ENCODE measurements at regions not wholly inside any gene's neighbourhood (a gene's known extent, or its start where the extent isn't known, plus 50 kb on each side); places are given as distances from the start of the nearest gene placed in this dataset.
"Not testable (repeated sequence)": the region's sequence is repeated elsewhere in the genome, so short reads cannot be mapped to it uniquely, and the experiment has no call there.

- no peak overlapping the region for H2AFZ ChIP-seq (ENCODE audit: low read depth, low read length)
- H3K4ac ChIP-seq (ENCODE audit: low read depth in 1 of 2, low read length in 2 of 2): no peak overlapping the region
- H3K4me3 ChIP-seq (ENCODE audit: insufficient read depth in 1 of 2, low read depth in 1 of 2, low read length in 2 of 2): no peak overlapping the region
- H3K79me1 ChIP-seq (replicated peaks; ENCODE audit: low read length, poor library complexity, severe bottlenecking): no peaks in the 10 kb centered on the region
- H2BK12ac ChIP-seq (ENCODE audit: low read length in 2 of 2): no peak overlapping the region
- H2AK5ac ChIP-seq (ENCODE audit: low read length, severe bottlenecking): no peak overlapping the region
- H3K9me3 ChIP-seq (ENCODE audit: control insufficient read depth, low read length): no peaks in the 10 kb centered on the region
- no peaks in the 10 kb centered on the region for H3K36me3 ChIP-seq (ENCODE audit: control insufficient read depth in 1 of 2, insufficient read depth in 2 of 2, low read depth in 1 of 2, low read length in 2 of 2)
- no peaks in the 10 kb centered on the region for H3K27me3 ChIP-seq (ENCODE audit: control insufficient read depth in 1 of 2, insufficient read depth in 1 of 2, low read length in 2 of 2)
- H3K4me2 ChIP-seq (ENCODE audit: low read length, poor library complexity, severe bottlenecking): no peak overlapping the region
- no peak overlapping the region for H3K9ac ChIP-seq (ENCODE audit: low read length)
- no peak overlapping the region for H2BK120ac ChIP-seq (ENCODE audit: low read depth, low read length)
- no peak for DNase-seq
- no peak overlapping the region for H3K27ac ChIP-seq (ENCODE audit: low read length, poor library complexity, severe bottlenecking)
- H2BK5ac ChIP-seq (ENCODE audit: low read depth, low read length, poor library complexity, severe bottlenecking): no peak overlapping the region
- no peak overlapping the region for H3K23ac ChIP-seq (ENCODE audit: low read length in 2 of 2)
- no peak overlapping the region for H3K18ac ChIP-seq (ENCODE audit: low read depth in 1 of 2, low read length in 2 of 2)
- H4K8ac ChIP-seq (ENCODE audit: low read length): no peak overlapping the region
- no CpG with 5 or more reads among the region's 2 CpGs for WGBS
- H3K4me1 ChIP-seq (ENCODE audit: control insufficient read depth, insufficient read depth, low read depth, low read length): peaks cover 2% of the 10 kb centered on the region
- no peak overlapping the region for H2BK15ac ChIP-seq (ENCODE audit: low read depth, poor library complexity, severe bottlenecking)
- H3K14ac ChIP-seq (ENCODE audit: low read length in 2 of 2): no peak overlapping the region
- H4K91ac ChIP-seq (ENCODE audit: low read length): no peak overlapping the region
Observed at GRCh38 chr12:3427956-3428355, 63.0 kb upstream of the PRMT8 start.

GRCh38 chr12:3428631-3429030 lies 62.4 kb upstream of the PRMT8 start:
- Histone ChIP-seq H2BK120ac (ENCODE audit: low read depth, low read length) (no peak overlapping the region), H2BK12ac (ENCODE audit: low read length in 2 of 2) (no peak overlapping the region), H3K9ac (ENCODE audit: low read length) (no peak overlapping the region), H3K4me1 (ENCODE audit: control insufficient read depth, insufficient read depth, low read depth, low read length) (peaks cover 2% of the 10 kb centered on the region), H4K8ac (ENCODE audit: low read length) (no peak overlapping the region), H3K79me1 (replicated peaks; ENCODE audit: low read length, poor library complexity, severe bottlenecking) (no peaks in the 10 kb centered on the region), H2AK5ac (ENCODE audit: low read length, severe bottlenecking) (no peak overlapping the region), H3K14ac (ENCODE audit: low read length in 2 of 2) (no peak overlapping the region), H4K91ac (ENCODE audit: low read length) (no peak overlapping the region), H2BK5ac (ENCODE audit: low read depth, low read length, poor library complexity, severe bottlenecking) (no peak overlapping the region), H3K36me3 (ENCODE audit: control insufficient read depth in 1 of 2, insufficient read depth in 2 of 2, low read depth in 1 of 2, low read length in 2 of 2) (no peaks in the 10 kb centered on the region), H3K9me3 (ENCODE audit: control insufficient read depth, low read length) (no peaks in the 10 kb centered on the region), H3K27ac (ENCODE audit: low read length, poor library complexity, severe bottlenecking) (no peak overlapping the region), H3K23ac (ENCODE audit: low read length in 2 of 2) (no peak overlapping the region), H3K4ac (ENCODE audit: low read depth in 1 of 2, low read length in 2 of 2) (no peak overlapping the region), H3K4me3 (ENCODE audit: insufficient read depth in 1 of 2, low read depth in 1 of 2, low read length in 2 of 2) (no peak overlapping the region), H2AFZ (ENCODE audit: low read depth, low read length) (no peak overlapping the region), H2BK15ac (ENCODE audit: low read depth, poor library complexity, severe bottlenecking) (no peak overlapping the region), H3K4me2 (ENCODE audit: low read length, poor library complexity, severe bottlenecking) (no peak overlapping the region), H3K27me3 (ENCODE audit: control insufficient read depth in 1 of 2, insufficient read depth in 1 of 2, low read length in 2 of 2) (no peaks in the 10 kb centered on the region), H3K18ac (ENCODE audit: low read depth in 1 of 2, low read length in 2 of 2) (no peak overlapping the region)
- DNase-seq: no peak
- 82% methylated on average over 2 of the region's 2 CpGs for WGBS

GRCh38 chr12:3429523-3429922 lies 61.5 kb upstream of the PRMT8 start:
- not testable (repeated sequence) for H3K4me1 ChIP-seq (ENCODE audit: control insufficient read depth, insufficient read depth, low read depth, low read length); H2BK12ac ChIP-seq (ENCODE audit: low read length in 2 of 2); H3K4ac ChIP-seq (ENCODE audit: low read depth in 1 of 2, low read length in 2 of 2); H3K27me3 ChIP-seq (ENCODE audit: control insufficient read depth in 1 of 2, insufficient read depth in 1 of 2, low read length in 2 of 2); H2BK15ac ChIP-seq (ENCODE audit: low read depth, poor library complexity, severe bottlenecking); H4K91ac ChIP-seq (ENCODE audit: low read length); H2AK5ac ChIP-seq (ENCODE audit: low read length, severe bottlenecking); H2AFZ ChIP-seq (ENCODE audit: low read depth, low read length); H3K4me2 ChIP-seq (ENCODE audit: low read length, poor library complexity, severe bottlenecking); H3K36me3 ChIP-seq (ENCODE audit: control insufficient read depth in 1 of 2, insufficient read depth in 2 of 2, low read depth in 1 of 2, low read length in 2 of 2); H3K79me1 ChIP-seq (replicated peaks; ENCODE audit: low read length, poor library complexity, severe bottlenecking); H3K9ac ChIP-seq (ENCODE audit: low read length); H2BK5ac ChIP-seq (ENCODE audit: low read depth, low read length, poor library complexity, severe bottlenecking); H3K18ac ChIP-seq (ENCODE audit: low read depth in 1 of 2, low read length in 2 of 2); H3K23ac ChIP-seq (ENCODE audit: low read length in 2 of 2); DNase-seq; H2BK120ac ChIP-seq (ENCODE audit: low read depth, low read length); H3K9me3 ChIP-seq (ENCODE audit: control insufficient read depth, low read length); H4K8ac ChIP-seq (ENCODE audit: low read length); H3K14ac ChIP-seq (ENCODE audit: low read length in 2 of 2); H3K27ac ChIP-seq (ENCODE audit: low read length, poor library complexity, severe bottlenecking); H3K4me3 ChIP-seq (ENCODE audit: insufficient read depth in 1 of 2, low read depth in 1 of 2, low read length in 2 of 2)
- WGBS: 76% methylated on average over 5 of the region's 5 CpGs

- no peaks in the 10 kb centered on the region for H3K36me3 ChIP-seq (ENCODE audit: control insufficient read depth in 1 of 2, insufficient read depth in 2 of 2, low read depth in 1 of 2, low read length in 2 of 2)
- no peak overlapping the region for H3K14ac ChIP-seq (ENCODE audit: low read length in 2 of 2)
- no peak overlapping the region for H3K4me2 ChIP-seq (ENCODE audit: low read length, poor library complexity, severe bottlenecking)
- no peak overlapping the region for H2AFZ ChIP-seq (ENCODE audit: low read depth, low read length)
- H3K18ac ChIP-seq (ENCODE audit: low read depth in 1 of 2, low read length in 2 of 2): no peak overlapping the region
- no peaks in the 10 kb centered on the region for H3K79me1 ChIP-seq (replicated peaks; ENCODE audit: low read length, poor library complexity, severe bottlenecking)
- H4K8ac ChIP-seq (ENCODE audit: low read length): no peak overlapping the region
- no peak overlapping the region for H4K91ac ChIP-seq (ENCODE audit: low read length)
- H2BK120ac ChIP-seq (ENCODE audit: low read depth, low read length): no peak overlapping the region
- H3K4me1 ChIP-seq (ENCODE audit: control insufficient read depth, insufficient read depth, low read depth, low read length): peaks cover 2% of the 10 kb centered on the region
- no peak overlapping the region for H3K9ac ChIP-seq (ENCODE audit: low read length)
- H3K27me3 ChIP-seq (ENCODE audit: control insufficient read depth in 1 of 2, insufficient read depth in 1 of 2, low read length in 2 of 2): peaks cover 0 to 13% of the 10 kb centered on the region in 2 experiments
- no peak overlapping the region for H3K4ac ChIP-seq (ENCODE audit: low read depth in 1 of 2, low read length in 2 of 2)
- H2BK12ac ChIP-seq (ENCODE audit: low read length in 2 of 2): no peak overlapping the region
- H3K23ac ChIP-seq (ENCODE audit: low read length in 2 of 2): no peak overlapping the region
- H3K9me3 ChIP-seq (ENCODE audit: control insufficient read depth, low read length): no peaks in the 10 kb centered on the region
- no peak overlapping the region for H2BK5ac ChIP-seq (ENCODE audit: low read depth, low read length, poor library complexity, severe bottlenecking)
- no peak overlapping the region for H2AK5ac ChIP-seq (ENCODE audit: low read length, severe bottlenecking)
- no peak overlapping the region for H3K4me3 ChIP-seq (ENCODE audit: insufficient read depth in 1 of 2, low read depth in 1 of 2, low read length in 2 of 2)
- H3K27ac ChIP-seq (ENCODE audit: low read length, poor library complexity, severe bottlenecking): no peak overlapping the region
- WGBS: 74% methylated on average over 4 of the region's 4 CpGs
- no peak overlapping the region for H2BK15ac ChIP-seq (ENCODE audit: low read depth, poor library complexity, severe bottlenecking)
- no peak for DNase-seq
Observed at GRCh38 chr12:3431686-3432085, 59.3 kb upstream of the PRMT8 start.
